SK-N-MC (cell line): ENCODE measurements at regions not wholly inside any gene's neighbourhood (a gene's known extent, or its start where the extent isn't known, plus 50 kb on each side); places are given as distances from the start of the nearest gene placed in this dataset.

Experiments used
- EZH2 ChIP-seq: fragments of 200-600 bp; sonication (generic); IDR thresholded peaks from one replicate; pipeline ENCODE4 v1.6.1; 2017; ENCODE audit warnings: antibody characterized with exemption
- FOXP2 ChIP-seq: optimal IDR thresholded peaks from 2 replicates; pipeline ENCODE3; 2011; ENCODE audit warnings: mild to moderate bottlenecking, moderate library complexity; ENCODE audit not compliant: insufficient read depth; ENCODE audit errors: extremely low read length, control extremely low read depth

DNA sequence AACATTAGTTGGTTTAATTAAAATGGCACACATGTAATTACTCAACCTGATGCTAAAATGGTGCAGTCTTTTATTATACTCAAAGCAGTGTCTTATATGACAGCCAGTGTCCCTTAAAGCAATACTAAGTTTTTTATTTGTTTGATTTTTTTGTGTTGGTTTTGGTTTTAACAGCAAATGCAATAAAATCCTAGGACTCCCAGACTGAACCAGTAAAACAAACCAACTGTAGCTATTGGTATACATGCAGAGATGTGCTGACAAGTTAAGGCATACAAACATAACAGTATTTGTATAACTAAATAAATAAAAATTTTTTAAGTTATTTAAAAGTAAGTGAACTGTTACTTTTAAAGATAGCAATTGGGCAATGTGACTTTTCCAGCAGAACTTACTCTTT lies 387.7 kb downstream of the RND3 start:
- no peak for TF ChIP-seq EZH2
- TF ChIP-seq FOXP2: no peak
